Ovary (tissue), 7 donors: ENCODE measurements at regions not wholly inside any gene's neighbourhood (a gene's known extent, or its start where the extent isn't known, plus 50 kb on each side); places are given as distances from the start of the nearest gene placed in this dataset.

Experiments used
- DNase-seq, 5 donors: peaks; one replicate each; pipeline ENCODE4 v3.0.0-alpha.2; 2019 to 2020
- H3K27ac ChIP-seq, 2 donors: fragments of 200-600 bp; one replicate each; pipeline versions ENCODE4 v1.5.1 to v1.8.0; 2019 to 2022
- H3K27me3 ChIP-seq: fragments of 200-600 bp; one replicate; pipeline ENCODE4 v1.8.0; 2022
- H3K36me3 ChIP-seq: fragments of 200-600 bp; sonication (generic); one replicate; pipeline ENCODE4 v1.5.1; 2019
- H3K4me1 ChIP-seq: one replicate; pipeline ENCODE4 v1.8.1; 2013; ENCODE audit warnings: mild to moderate bottlenecking, moderate library complexity; ENCODE audit not compliant: insufficient read depth
- H3K4me3 ChIP-seq: fragments of 200-600 bp; sonication (generic); one replicate; pipeline ENCODE4 v1.5.1; 2017
- H3K9me3 ChIP-seq, 2 donors: fragments of 200-600 bp in 1 of 2; sonication (generic) in 1 of 2; one replicate each; pipeline versions ENCODE4 v1.5.1 to v1.8.1; 2013 to 2019; ENCODE audit warnings: mild to moderate bottlenecking in 1 of 2, moderate library complexity in 1 of 2
- CTCF ChIP-seq, 3 donors: fragments of 450-650 bp in 2 of 3; fragments of 200-600 bp in 1 of 3; IDR thresholded peaks; one replicate each; pipeline versions ENCODE4 v1.5.1 to v1.8.0; 2016 to 2022; ENCODE audit warnings: antibody characterized with exemption in 3 of 3, mild to moderate bottlenecking in 1 of 3
- EP300 ChIP-seq: sonication (generic); formaldehyde crosslinking; IDR thresholded peaks from one replicate; pipeline ENCODE4 v1.6.1; 2017; ENCODE audit warnings: antibody characterized with exemption
- POLR2A ChIP-seq: fragments of 450-650 bp; IDR thresholded peaks from one replicate; pipeline ENCODE4 v1.6.1; 2017; ENCODE audit warnings: antibody characterized with exemption, mild to moderate bottlenecking, moderate library complexity
- WGBS, 3 donors: extraction: QIAGEN DNeasy Blood & Tissue Kit in 1 of 3; methylation state at CpG; one replicate each; pipeline versions ENCODE4 v1.1.5 to v1.1.7; 2013 to 2017; 5-methylcytosine and 5-hydroxymethylcytosine counted together
- intact Hi-C, 4 donors: fragments of 100-400 bp; cut with DNase I; formaldehyde crosslinking; loops; one replicate each; pipeline versions ENCODE4 v1.11.0 to v1.15.1; 2022 to 2023
- donor health status: DM: no; HTN: no; CAD: no; lungs with moderate emphysema.
- donor health status: DM: no; HTN: no; CAD: no.
- donor health status: Bipolar disorder and iron deficiency.
- donor health status: DM: no; HTN: no; CAD: no.
- donor health status: DM: yes; HTN: yes; CAD: no.

- Histone ChIP-seq H3K36me3 (no peaks in the 10 kb centered on the region), H3K9me3 (no peaks in the 10 kb centered on the region), H3K4me1 (no peaks in the 10 kb centered on the region), H3K27ac (no peak overlapping the region), H3K4me3 (no peak overlapping the region), H3K27me3 (no peaks in the 10 kb centered on the region)
- 81 to 82% (median 82%) methylated on average over 4 of the region's 4 CpGs for WGBS, 3 donors
- intact Hi-C loops: no loop called here
- no peak for TF ChIP-seq POLR2A
- TF ChIP-seq EP300: no peak
- no peak for TF ChIP-seq CTCF (IDR thresholded peaks at IDR 0.05)
- DNase-seq: no peak
Observed at GRCh38 chr14:62445570-62445969, 599.7 kb downstream of the KCNH5 start.

- TF ChIP-seq EP300 (no peak), POLR2A (no peak), CTCF (IDR thresholded peaks at IDR 0.05) (no peak)
- no peak for DNase-seq
- Histone ChIP-seq H3K36me3 (no peaks in the 10 kb centered on the region), H3K27me3 (no peaks in the 10 kb centered on the region), H3K4me3 (no peak overlapping the region), H3K27ac (no peak overlapping the region), H3K4me1 (no peaks in the 10 kb centered on the region), H3K9me3 (no peaks in the 10 kb centered on the region)
- WGBS, 3 donors: 74 to 79% (median 79%) methylated on average over 3 of the region's 3 CpGs
- intact Hi-C loops: no loop called here
Observed at GRCh38 chr14:62451221-62451620, 594.0 kb downstream of the KCNH5 start.

- no peak for DNase-seq
- 59 to 68% (median 67%) methylated on average over 2 of the region's 2 CpGs for WGBS, 3 donors
- intact Hi-C loops: no loop called here
Observed at GRCh38 chr14:62453226-62453625, 592.0 kb downstream of the KCNH5 start.

GRCh38 chr14:62455446-62455845, 589.8 kb downstream of the KCNH5 start:
- Histone ChIP-seq H3K36me3 (no peaks in the 10 kb centered on the region), H3K4me3 (no peak overlapping the region), H3K27ac (no peak overlapping the region), H3K9me3 (no peaks in the 10 kb centered on the region), H3K4me1 (no peaks in the 10 kb centered on the region), H3K27me3 (no peaks in the 10 kb centered on the region)
- intact Hi-C loops: no loop called here
- no peak for TF ChIP-seq POLR2A
- 85 to 87% (median 86%) methylated on average over 3 of the region's 3 CpGs for WGBS, 3 donors
- DNase-seq: no peak

More at GRCh38 chr14:62453226-62453625, 592.0 kb downstream of the KCNH5 start:
- no peak for TF ChIP-seq POLR2A
- TF ChIP-seq CTCF (IDR thresholded peaks at IDR 0.05): no peak
- TF ChIP-seq EP300: no peak
- Histone ChIP-seq H3K27ac (no peak overlapping the region), H3K9me3 (no peaks in the 10 kb centered on the region), H3K4me3 (no peak overlapping the region), H3K27me3 (no peaks in the 10 kb centered on the region), H3K4me1 (no peaks in the 10 kb centered on the region), H3K36me3 (no peaks in the 10 kb centered on the region)

GRCh38 chr14:62462988-62463387, 582.3 kb downstream of the KCNH5 start:
- intact Hi-C loops: no loop called here
- no peaks in the 10 kb centered on the region for H3K36me3 ChIP-seq
- no peak for DNase-seq
- H3K27me3 ChIP-seq: no peaks in the 10 kb centered on the region
- no peaks in the 10 kb centered on the region for H3K4me1 ChIP-seq
- no peak for TF ChIP-seq EP300
- TF ChIP-seq POLR2A: no peak
- no peak for TF ChIP-seq CTCF (IDR thresholded peaks at IDR 0.05)
- WGBS, 3 donors: 70 to 87% (median 80%) methylated on average over 4 of the region's 4 CpGs
- no peaks in the 10 kb centered on the region for H3K9me3 ChIP-seq
- no peak overlapping the region for H3K4me3 ChIP-seq
- H3K27ac ChIP-seq: no peak overlapping the region
